Lung (tissue), 11 donors: ENCODE measurements at regions not wholly inside any gene's neighbourhood (a gene's known extent, or its start where the extent isn't known, plus 50 kb on each side); places are given as distances from the start of the nearest gene placed in this dataset.
"Not testable (repeated sequence)": the region's sequence is repeated elsewhere in the genome, so short reads cannot be mapped to it uniquely, and the experiment has no call there.

Source experiments
- ATAC-seq: fragments of 200-7000 bp; cut with Tn5 transposase; one replicate; pipeline ENCODE4 v1.9.1; 2020; ENCODE audit warnings: moderate number of reproducible peaks; ENCODE audit not compliant: insufficient read depth, low FRiP score
- DNase-seq, 3 donors: peaks; one replicate each; pipeline ENCODE4 v3.0.0-alpha.2; 2013 to 2017
- H3K27ac ChIP-seq, 2 donors: one replicate each; pipeline ENCODE4 v1.5.1; 2013; ENCODE audit warnings: mild to moderate bottlenecking in 2 of 2, moderate library complexity in 2 of 2, control low read depth in 1 of 2, inconsistent platforms in 1 of 2, low read depth in 1 of 2, low read length in 1 of 2
- H3K27me3 ChIP-seq, 3 donors: one replicate each; pipeline ENCODE4 v1.5.1; 2013; ENCODE audit warnings: low read length in 2 of 3; ENCODE audit not compliant: control insufficient read depth in 3 of 3, insufficient read depth in 3 of 3
- H3K36me3 ChIP-seq, 4 donors: one replicate each; pipeline ENCODE4 v1.5.1; 2013; ENCODE audit warnings: low read length in 4 of 4, mild to moderate bottlenecking in 1 of 4, moderate library complexity in 1 of 4; ENCODE audit not compliant: control insufficient read depth in 4 of 4, insufficient read depth in 4 of 4
- H3K4me1 ChIP-seq, 5 donors: one replicate each; pipeline ENCODE4 v1.5.1; 2013; ENCODE audit warnings: low read length in 5 of 5, mild to moderate bottlenecking in 2 of 5, moderate library complexity in 1 of 5; ENCODE audit not compliant: control insufficient read depth in 5 of 5, insufficient read depth in 5 of 5
- H3K4me3 ChIP-seq: one replicate; pipeline ENCODE4 v1.5.1; 2013; ENCODE audit warnings: mild to moderate bottlenecking, control low read depth, moderate library complexity
- H3K9ac ChIP-seq, 2 donors: one replicate each; pipeline ENCODE4 v1.5.1; 2013; ENCODE audit warnings: low read length in 2 of 2, control low read depth in 1 of 2; ENCODE audit not compliant: insufficient read depth in 1 of 2
- H3K9me3 ChIP-seq, 4 donors: one replicate each; pipeline ENCODE4 v1.5.1; 2013; ENCODE audit warnings: low read length in 3 of 4, mild to moderate bottlenecking in 1 of 4, moderate library complexity in 1 of 4; ENCODE audit not compliant: control insufficient read depth in 4 of 4, insufficient read depth in 3 of 4
- CTCF ChIP-seq: IDR thresholded peaks from 2 replicates; pipeline ENCODE4 v1.5.1; 2012; ENCODE audit warnings: mild to moderate bottlenecking; ENCODE audit errors: control extremely low read depth, extremely low read depth
- WGBS, 2 donors: extraction: QIAGEN DNeasy Blood & Tissue Kit; methylation state at CpG; one replicate each; pipeline ENCODE4 v1.1.7; 2013; 5-methylcytosine and 5-hydroxymethylcytosine counted together
- donor health status: control.
- donor health status: control.
- donor health status: Bipolar disorder and iron deficiency.
- donor health status: healthy.
- donor health status: DM: yes; HTN: yes; CAD: no.

- ATAC-seq (no peak), DNase-seq (peak in 1 of 3 donors; percentile 2)
- Histone ChIP-seq H3K4me3 (no peak overlapping the region), H3K9me3 (peaks cover 0 to 18% (median 5%) of the 10 kb centered on the region in 4 donors), H3K27ac (no peak overlapping the region), H3K27me3 (peaks cover 15 to 28% (median 25%) of the 10 kb centered on the region in 3 donors), H3K4me1 (peaks cover 0 to 8% (median 0%) of the 10 kb centered on the region in 5 donors), H3K36me3 (no peaks in the 10 kb centered on the region), H3K9ac (no peak overlapping the region)
- 75 to 79% methylated on average over 6 of the region's 6 CpGs for WGBS, 2 donors
- TF ChIP-seq CTCF, result no peak
Measured at GRCh38 chr22:49701380-49702067, 126.1 kb downstream of the BRD1 start.

DNA sequence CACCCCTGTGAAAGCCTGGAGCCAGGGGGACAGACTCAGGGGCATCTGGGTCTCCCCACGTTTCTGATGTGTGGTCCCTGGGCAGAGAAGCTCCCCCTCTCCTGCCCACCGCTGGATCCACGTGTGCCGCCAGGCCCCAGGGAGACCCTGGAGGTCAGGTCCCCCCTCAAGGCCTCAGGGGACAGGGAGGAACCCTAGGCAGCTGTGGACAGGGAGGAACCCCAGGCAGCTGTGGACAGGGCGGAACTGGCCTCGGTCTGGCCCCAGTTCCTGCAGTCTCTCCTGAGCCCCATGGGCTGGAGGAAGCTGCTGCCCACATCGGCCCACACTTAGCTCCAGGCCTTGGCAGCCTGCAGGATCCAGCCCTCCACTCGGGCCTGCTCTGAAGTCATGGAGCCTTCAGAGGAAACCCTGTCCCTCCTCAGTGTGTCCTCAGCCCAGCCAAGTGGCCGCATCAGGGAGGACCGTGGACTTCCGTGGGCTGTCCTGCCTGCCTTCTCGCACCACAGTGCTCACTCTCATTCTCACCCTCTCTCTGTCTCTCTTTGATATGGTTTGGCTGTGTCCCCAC, 127.7 kb downstream of the BRD1 start:
- H3K27me3 ChIP-seq, result peaks cover 9 to 20% (median 19%) of the 10 kb centered on the region in 3 donors
- no peak overlapping the region for H3K27ac ChIP-seq
- WGBS, 2 donors, result 90 to 95% methylated on average over 12 of the region's 12 CpGs
- ATAC-seq (no peak), DNase-seq (no peak)
- H3K9ac ChIP-seq, result no peak overlapping the region
- no peaks in the 10 kb centered on the region for H3K36me3 ChIP-seq
- TF ChIP-seq CTCF, result no peak
- peaks cover 0 to 18% (median 5%) of the 10 kb centered on the region in 4 donors for H3K9me3 ChIP-seq
- H3K4me1 ChIP-seq, result peaks cover 0 to 8% (median 0%) of the 10 kb centered on the region in 5 donors
- no peak overlapping the region for H3K4me3 ChIP-seq

- Histone ChIP-seq H3K27me3 (peaks cover 8 to 15% (median 15%) of the 10 kb centered on the region in 3 donors), H3K9me3 (peaks cover 0 to 18% (median 5%) of the 10 kb centered on the region in 4 donors), H3K9ac (no peak overlapping the region), H3K36me3 (no peaks in the 10 kb centered on the region), H3K4me3 (no peak overlapping the region), H3K27ac (no peak overlapping the region), H3K4me1 (peaks cover 0 to 4% (median 0%) of the 10 kb centered on the region in 5 donors)
- no peak for TF ChIP-seq CTCF
- no peak for DNase-seq
- ATAC-seq, result no peak
- 76 to 77% methylated on average over 10 of the region's 10 CpGs for WGBS, 2 donors
Measured at GRCh38 chr22:49699476-49699875, 128.2 kb downstream of the BRD1 start.

DNA sequence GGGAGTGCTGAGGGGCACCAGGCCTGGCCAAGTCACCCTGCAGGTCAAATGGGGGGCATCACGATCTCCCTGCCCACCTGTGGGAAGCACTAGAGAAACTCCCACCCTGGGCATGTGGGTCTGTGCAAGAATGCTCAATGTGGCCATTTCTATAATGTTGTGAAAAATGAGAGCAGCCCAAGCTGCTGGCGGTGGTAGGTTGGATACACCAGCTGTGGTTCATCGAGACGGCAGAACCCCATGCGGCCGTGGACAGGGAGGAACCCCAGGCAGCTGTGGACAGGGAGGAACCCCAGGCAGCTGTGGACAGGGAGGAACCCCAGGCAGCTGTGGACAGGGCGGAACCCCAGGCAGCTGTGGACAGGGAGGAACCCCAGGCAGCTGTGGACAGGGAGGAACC, 129.1 kb downstream of the BRD1 start:
- WGBS, 2 donors, result 83 to 94% methylated on average over 6 to 7 of the region's 7 CpGs
- H3K27ac ChIP-seq, DNase-seq, H3K4me3 ChIP-seq, H3K36me3 ChIP-seq, H3K9ac ChIP-seq, H3K27me3 ChIP-seq, ATAC-seq, H3K4me1 ChIP-seq: not testable (repeated sequence)
- peaks cover 0 to 17% (median 5%) of the 10 kb centered on the region in 4 donors for H3K9me3 ChIP-seq
